ENCODE measurements at regions not wholly inside any gene's neighbourhood (a gene's known extent, or its start where the extent isn't known, plus 50 kb on each side); places are given as distances from the start of the nearest gene placed in this dataset.

GRCh38 chr1:218643281-218643680 is 298.1 kb downstream of the TGFB2 start:
- DNase-seq, result no peak

- no peak for DNase-seq
These were observed 298.8 kb downstream of the TGFB2 start for GRCh38 chr1:218643926-218644325.

GRCh38 chr1:218646288-218646687 is 301.2 kb downstream of the TGFB2 start:
- no peak for DNase-seq

- no peak for DNase-seq
These were observed 311.3 kb downstream of the TGFB2 start for GRCh38 chr1:218656301-218657037.

GRCh38 chr1:218658269-218658668 is 313.1 kb downstream of the TGFB2 start:
- DNase-seq, result no peak

- DNase-seq, result no peak
These were observed 313.8 kb downstream of the TGFB2 start for GRCh38 chr1:218658899-218659298.

GRCh38 chr1:218659911-218660677 is 315.0 kb downstream of the TGFB2 start:
- DNase-seq, result no peak

- DNase-seq, result no peak
These were observed 315.5 kb downstream of the TGFB2 start for GRCh38 chr1:218660678-218661053.

- no peak for DNase-seq
These were observed 316.3 kb downstream of the TGFB2 start for GRCh38 chr1:218661411-218661810.

- no peak for DNase-seq
These were observed 319.4 kb downstream of the TGFB2 start for GRCh38 chr1:218664385-218665170.

GRCh38 chr1:218665221-218665620 is 320.1 kb downstream of the TGFB2 start:
- no peak for DNase-seq

GRCh38 chr1:218666263-218666662 is 321.1 kb downstream of the TGFB2 start:
- DNase-seq, result no peak

GRCh38 chr1:218667781-218668516 is 322.8 kb downstream of the TGFB2 start:
- DNase-seq, result no peak

- no peak for DNase-seq
These were observed 324.3 kb downstream of the TGFB2 start for GRCh38 chr1:218669431-218669830.

GRCh38 chr1:218670875-218671274 is 325.7 kb downstream of the TGFB2 start:
- no peak for DNase-seq

GRCh38 chr1:218671573-218671972 is 326.4 kb downstream of the TGFB2 start:
- no peak for DNase-seq

- DNase-seq, result no peak
These were observed 328.0 kb downstream of the TGFB2 start for GRCh38 chr1:218673170-218673569.

- DNase-seq, result no peak
These were observed 329.2 kb downstream of the TGFB2 start for GRCh38 chr1:218674280-218674773.

GRCh38 chr1:218677026-218677425 is 331.9 kb downstream of the TGFB2 start:
- no peak for DNase-seq

- DNase-seq, result no peak
These were observed 334.3 kb downstream of the TGFB2 start for GRCh38 chr1:218679391-218679790.

GRCh38 chr1:218679988-218680748 is 335.0 kb downstream of the TGFB2 start:
- DNase-seq, result no peak

- DNase-seq, result no peak
These were observed 338.1 kb downstream of the TGFB2 start for GRCh38 chr1:218683242-218683641.

All from stimulated activated CD4-positive, alpha-beta T cell treated with anti-CD3 and anti-CD28 coated beads, Interleukin-4, amount 100 ng/mL, for 1 hour (primary cell).